Body of pancreas (tissue), 4 donors: ENCODE measurements at regions not wholly inside any gene's neighbourhood (a gene's known extent, or its start where the extent isn't known, plus 50 kb on each side); places are given as distances from the start of the nearest gene placed in this dataset.

Experiments used
- CTCF ChIP-seq, 7 experiments: fragments of 450-650 bp in 4 of 7; fragments of 200-600 bp in 3 of 7; sonication (generic) in 3 of 7; IDR thresholded peaks; one replicate each; pipeline ENCODE4 v1.5.1; 2016 to 2019; ENCODE audit warnings: antibody characterized with exemption in 7 of 7
- POLR2A ChIP-seq, 3 donors: fragments of 450-650 bp; IDR thresholded peaks; one replicate each; pipeline ENCODE4 v1.6.1; 2016; ENCODE audit warnings: antibody characterized with exemption in 3 of 3, mild to moderate bottlenecking in 2 of 3

DNA sequence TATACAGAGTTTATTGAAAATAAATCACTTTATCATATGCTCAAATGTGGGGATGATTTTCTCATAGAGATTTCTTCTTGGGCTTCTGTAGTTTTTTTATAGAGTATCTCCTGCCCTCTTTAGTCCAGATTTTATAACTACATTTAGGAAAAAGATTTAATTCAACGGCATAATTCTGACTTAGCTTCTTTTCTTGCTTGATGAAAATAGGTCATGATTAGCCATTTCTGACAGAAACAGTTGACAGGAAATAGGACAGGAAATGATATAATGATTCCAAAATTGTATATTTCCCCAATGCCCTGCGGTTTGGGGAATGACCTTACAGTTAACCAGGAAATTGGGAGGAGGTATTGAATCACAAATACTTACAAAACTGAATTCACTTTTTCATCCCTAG is 1531.9 kb upstream of the ACVR2A start:
- TF ChIP-seq POLR2A (IDR thresholded peaks at IDR 0.05): no peak
- TF ChIP-seq CTCF (IDR thresholded peaks at IDR 0.05): peak in 6 of 7 experiments; percentile 17 to 58 (median 52)
